A549 (cell line): ENCODE measurements at regions not wholly inside any gene's neighbourhood (a gene's known extent, or its start where the extent isn't known, plus 50 kb on each side); places are given as distances from the start of the nearest gene placed in this dataset.

Experiments used
- ATAC-seq, 2 experiments: fragments of 200-7000 bp in 1 of 2; fragments of >200 bp in 1 of 2; cut with Nextera tagmentation in 1 of 2; cut with Tn5 transposase in 1 of 2; 3 replicates each; pipeline versions ENCODE4 v1.8.0 to v1.9.1; 2018 to 2020; ENCODE audit warnings: mild to moderate bottlenecking in 1 of 2, moderate library complexity in 1 of 2
- CTCF ChIA-PET: fragments of 300-600 bp; sonication (Branson Sonifier 250); formaldehyde crosslinking; extraction: SDS; loops from one replicate; lab custom pipeline; 2021; ENCODE audit warnings: antibody characterized with exemption, inconsistent platforms; lab: Yijun Ruan, JAX
- POLR2A ChIA-PET: fragments of 350-600 bp; formaldehyde crosslinking; extraction: SDS; loops from one replicate; lab custom pipeline; 2021; ENCODE audit warnings: antibody characterized with exemption, inconsistent platforms; lab: Yijun Ruan, JAX
- DNase-seq, 2 experiments: peaks; one replicate each; pipeline versions ENCODE4 v3.0.0 to v3.0.0-alpha.2; 2011 to 2016; ENCODE audit warnings: low read depth in 1 of 2, low spot score in 1 of 2
- FAIRE-seq: peaks from 2 replicates; lab custom pipeline; 2011; peaks lifted over from hg19 to GRCh38; lab: Jason Lieb, UNC
- H3K27ac ChIP-seq, 2 experiments: fragments of >200 bp; sonication (Bioruptor Twin); formaldehyde crosslinking; 3 replicates each; pipeline ENCODE4 v1.5.1; 2016 to 2017
- H3K4me1 ChIP-seq: fragments of >200 bp; sonication (Bioruptor Twin); formaldehyde crosslinking; 3 replicates; pipeline ENCODE4 v1.6.1; 2016
- H3K4me2 ChIP-seq: fragments of >200 bp; sonication (Bioruptor Twin); formaldehyde crosslinking; 3 replicates; pipeline ENCODE4 v1.6.1; 2016
- H3K4me3 ChIP-seq: fragments of >200 bp; sonication (Bioruptor Twin); formaldehyde crosslinking; 3 replicates; pipeline ENCODE4 v1.5.1; 2016
- H3K9me3 ChIP-seq: fragments of >200 bp; sonication (Bioruptor Twin); formaldehyde crosslinking; 3 replicates; pipeline ENCODE4 v1.6.1; 2016
- BHLHE40 ChIP-seq: IDR thresholded peaks from 2 replicates; pipeline ENCODE4 v1.6.1; 2012; ENCODE audit warnings: low read depth, low read length, inconsistent platforms
- CBX2 ChIP-seq: fragments of 200-600 bp; sonication (generic); IDR thresholded peaks from 2 replicates; pipeline ENCODE4 v1.6.1; 2016; ENCODE audit warnings: low read depth, mild to moderate bottlenecking, borderline replicate concordance
- CHD4 ChIP-seq: fragments of 200-600 bp; sonication (generic); IDR thresholded peaks from 2 replicates; pipeline ENCODE4 v1.6.1; 2016; ENCODE audit warnings: antibody characterized with exemption, mild to moderate bottlenecking, borderline replicate concordance
- EP300 ChIP-seq, 2 experiments: fragments of >200 bp; sonication (Bioruptor Twin); formaldehyde crosslinking; IDR thresholded peaks; 2 replicates in 1 of 2; 3 replicates in 1 of 2; pipeline ENCODE4 v1.6.1; 2016 to 2017
- ESRRA ChIP-seq: fragments of 150-350 bp; IDR thresholded peaks from 2 replicates; pipeline ENCODE4 v1.6.1; 2014; ENCODE audit warnings: mild to moderate bottlenecking, low read length, borderline replicate concordance
- FOSL2 ChIP-seq, 2 experiments: fragments of 450-650 bp in 1 of 2; fragments of >200 bp in 1 of 2; sonication (Bioruptor Twin) in 1 of 2; formaldehyde crosslinking; IDR thresholded peaks; 2 replicates each; pipeline versions ENCODE4 v1.5.0 to v1.6.1; 2016 to 2020; ENCODE audit warnings: mild to moderate bottlenecking in 1 of 2, moderate library complexity in 1 of 2
- GATA3 ChIP-seq: IDR thresholded peaks from 2 replicates; pipeline ENCODE4 v1.6.1; 2012; ENCODE audit warnings: borderline replicate concordance
- HES2 ChIP-seq: fragments of >200 bp; sonication (Bioruptor Twin); formaldehyde crosslinking; IDR thresholded peaks from 2 replicates; pipeline ENCODE4 v1.6.1; 2016
- HOXB13 ChIP-seq: fragments of 250-450 bp; sonication (Bioruptor Pico); IDR thresholded peaks from 2 replicates; pipeline ENCODE4 v1.5.0; 2020; ENCODE audit warnings: low read depth, mild to moderate bottlenecking, moderate library complexity
- JUNB ChIP-seq: fragments of >200 bp; sonication (Bioruptor Twin); formaldehyde crosslinking; IDR thresholded peaks from 2 replicates; pipeline ENCODE4 v1.6.1; 2016
- KDM1A ChIP-seq: fragments of 200-600 bp; sonication (generic); IDR thresholded peaks from 2 replicates; pipeline ENCODE4 v1.6.1; 2016; ENCODE audit warnings: low read depth, mild to moderate bottlenecking
- KDM5A ChIP-seq: fragments of 200-600 bp; sonication (generic); IDR thresholded peaks from 2 replicates; pipeline ENCODE4 v1.6.1; 2016; ENCODE audit warnings: antibody characterized with exemption, mild to moderate bottlenecking
- MAFK ChIP-seq: fragments of 450-650 bp; IDR thresholded peaks from 2 replicates; pipeline ENCODE4 v1.6.1; 2014; ENCODE audit not compliant: partially characterized antibody
- MYC ChIP-seq: IDR thresholded peaks from 2 replicates; pipeline ENCODE4 v1.6.1; 2012; ENCODE audit warnings: mild to moderate bottlenecking, inconsistent platforms, low read length, improper control_type of control experiment, borderline replicate concordance
- PHF8 ChIP-seq: fragments of 200-600 bp; sonication (generic); IDR thresholded peaks from 2 replicates; pipeline ENCODE4 v1.6.1; 2016; ENCODE audit warnings: low read depth, mild to moderate bottlenecking, antibody characterized with exemption, moderate library complexity, borderline replicate concordance
- POLR2A ChIP-seq: IDR thresholded peaks from 2 replicates; pipeline ENCODE4 v1.6.1; 2012; ENCODE audit warnings: mild to moderate bottlenecking, low read length
- RARB ChIP-seq: fragments of 250-450 bp; sonication (Bioruptor Pico); IDR thresholded peaks from 2 replicates; pipeline ENCODE4 v1.8.0; 2021; ENCODE audit warnings: mild to moderate bottlenecking, moderate library complexity
- REST ChIP-seq: fragments of 200-600 bp; sonication (generic); IDR thresholded peaks from 2 replicates; pipeline ENCODE4 v1.6.1; 2016; ENCODE audit warnings: antibody characterized with exemption, mild to moderate bottlenecking, moderate library complexity
- RFX5 ChIP-seq: fragments of 450-650 bp; IDR thresholded peaks from 2 replicates; pipeline ENCODE4 v1.7.1; 2014; ENCODE audit warnings: antibody characterized with exemption, mild to moderate bottlenecking, moderate library complexity
- RNF2 ChIP-seq: fragments of 200-600 bp; sonication (generic); IDR thresholded peaks from 2 replicates; pipeline ENCODE4 v1.6.1; 2016; ENCODE audit warnings: low read depth, mild to moderate bottlenecking, antibody characterized with exemption, moderate library complexity, borderline replicate concordance
- SREBF2 ChIP-seq: fragments of 450-650 bp; IDR thresholded peaks from 2 replicates; pipeline ENCODE4 v1.6.1; 2014; ENCODE audit warnings: mild to moderate bottlenecking, moderate library complexity
- TFCP2L1 ChIP-seq: fragments of 250-450 bp; sonication (Bioruptor Pico); IDR thresholded peaks from 2 replicates; pipeline ENCODE4 v1.5.0; 2021; ENCODE audit warnings: mild to moderate bottlenecking
- TP53 ChIP-seq: fragments of 250-450 bp; sonication (Bioruptor Pico); IDR thresholded peaks from 2 replicates; pipeline ENCODE4 v1.5.0; 2021; ENCODE audit warnings: mild to moderate bottlenecking, moderate library complexity
- USF2 ChIP-seq: fragments of 450-650 bp; IDR thresholded peaks from 2 replicates; pipeline ENCODE4 v1.6.1; 2014; ENCODE audit warnings: antibody characterized with exemption
- ZSCAN20 ChIP-seq: fragments of 250-450 bp; sonication (Bioruptor Pico); IDR thresholded peaks from 2 replicates; pipeline ENCODE4 v1.8.0; 2022; ENCODE audit warnings: mild to moderate bottlenecking, moderate library complexity
- WGBS: methylation state at CpG from one replicate; pipeline ENCODE4 v1.1.6; 2017; ENCODE audit errors: missing lambda C conversion rate; 5-methylcytosine and 5-hydroxymethylcytosine counted together

- H3K27ac ChIP-seq, result no peak overlapping the region
- H3K9me3 ChIP-seq, result no peaks in the 10 kb centered on the region
- DNase-seq (no peak), ATAC-seq (no peak), FAIRE-seq (no peak)
- no peaks in the 10 kb centered on the region for H3K4me1 ChIP-seq
- TF ChIP-seq KDM5A (no peak), HES2 (no peak), TFCP2L1 (CRISPR knock-in tag) (no peak), HOXB13 (CRISPR knock-in tag) (no peak), ESRRA (no peak), CHD4 (no peak), RARB (CRISPR knock-in tag) (no peak)
- H3K4me3 ChIP-seq, result no peak overlapping the region
- ChIA-PET POLR2A (no interaction called here), CTCF (interaction anchor here (1.1 to 1.5 kb wide), 2 partner anchors 12 to 196 kb away, joined by 4 read pairs; no protein-coding TSS in a partner anchor)
- WGBS, result 62% methylated on average over 9 of the region's 9 CpGs
- H3K4me2 ChIP-seq, result no peak overlapping the region
Measured at GRCh38 chr22:27601195-27601594, 200.4 kb downstream of the MN1 start.

GRCh38 chr22:27602390-27602789 lies 199.2 kb downstream of the MN1 start:
- 83% methylated on average over 4 of the region's 6 CpGs for WGBS
- H3K9me3 ChIP-seq, result no peaks in the 10 kb centered on the region
- DNase-seq (no peak), ATAC-seq (no peak), FAIRE-seq (no peak)
- TF ChIP-seq BHLHE40 (no peak), CHD4 (no peak), CBX2 (no peak), USF2 (no peak), RFX5 (no peak), JUNB (no peak), MYC (no peak), GATA3 (no peak), EP300 (IDR thresholded peaks at IDR 0.05) (no peak), MAFK (no peak), POLR2A (no peak), FOSL2 (IDR thresholded peaks at IDR 0.05) (no peak), FOSL2 (CRISPR knock-in tag; IDR thresholded peaks at IDR 0.05) (no peak), PHF8 (no peak), RNF2 (no peak), REST (no peak), KDM1A (no peak), SREBF2 (no peak), ZSCAN20 (CRISPR knock-in tag) (no peak), TP53 (CRISPR knock-in tag) (no peak)
- POLR2A ChIA-PET, result no interaction called here
- H3K4me1 ChIP-seq, result no peaks in the 10 kb centered on the region
- H3K4me3 ChIP-seq, result no peak overlapping the region
- H3K4me2 ChIP-seq, result no peak overlapping the region
- CTCF ChIA-PET, result no interaction called here
- no peak overlapping the region for H3K27ac ChIP-seq
